C4-2B (cell line): ENCODE measurements at regions not wholly inside any gene's neighbourhood (a gene's known extent, or its start where the extent isn't known, plus 50 kb on each side); places are given as distances from the start of the nearest gene placed in this dataset.

Source experiments
- H3K27ac ChIP-seq: fragments of 450-650 bp; 2 replicates; pipeline ENCODE4 v1.5.1; 2017
- CTCF ChIP-seq: fragments of 450-650 bp; conservative IDR thresholded peaks from 2 replicates; pipeline ENCODE4 v1.5.1; 2017; ENCODE audit warnings: mild to moderate bottlenecking
- ZFX ChIP-seq: fragments of 450-650 bp; IDR thresholded peaks from 2 replicates; pipeline ENCODE4 v1.6.1; 2017

GRCh38 chr10:107341281-107341680 is 176.8 kb upstream of the SORCS1 start:
- no peak overlapping the region for H3K27ac ChIP-seq
- TF ChIP-seq ZFX (no peak), CTCF (no peak)

GRCh38 chr10:107340326-107340725 is 175.8 kb upstream of the SORCS1 start:
- TF ChIP-seq ZFX (no peak), CTCF (no peak)
- no peak overlapping the region for H3K27ac ChIP-seq

GRCh38 chr10:107336061-107336460 is 171.6 kb upstream of the SORCS1 start:
- no peak for TF ChIP-seq CTCF
- no peak for TF ChIP-seq ZFX
- no peak overlapping the region for H3K27ac ChIP-seq

GRCh38 chr10:107317592-107317991 is 153.1 kb upstream of the SORCS1 start:
- TF ChIP-seq ZFX = no peak
- TF ChIP-seq CTCF = no peak
- no peak overlapping the region for H3K27ac ChIP-seq

- no peak for TF ChIP-seq CTCF
- TF ChIP-seq ZFX = no peak
- no peak overlapping the region for H3K27ac ChIP-seq
Measured at GRCh38 chr10:107303203-107303602, 138.7 kb upstream of the SORCS1 start.

- TF ChIP-seq CTCF (no peak), ZFX (no peak)
- no peak overlapping the region for H3K27ac ChIP-seq
Measured at GRCh38 chr10:107299606-107300005, 135.1 kb upstream of the SORCS1 start.

- no peak for TF ChIP-seq ZFX
- TF ChIP-seq CTCF = no peak
Measured at GRCh38 chr10:107284187-107284586, 119.7 kb upstream of the SORCS1 start.

More at GRCh38 chr10:107284187-107284586, 119.7 kb upstream of the SORCS1 start:
- no peak overlapping the region for H3K27ac ChIP-seq
